Liver (tissue), 8 donors: ENCODE measurements at regions not wholly inside any gene's neighbourhood (a gene's known extent, or its start where the extent isn't known, plus 50 kb on each side); places are given as distances from the start of the nearest gene placed in this dataset.

Experiments
- DNase-seq: peaks from one replicate; pipeline ENCODE4 v3.0.0-alpha.2; 2017; ENCODE audit warnings: low spot score
- H3K27ac ChIP-seq, 2 donors: one replicate each; pipeline ENCODE4 v1.7.0; 2013; ENCODE audit warnings: inconsistent platforms in 2 of 2, low read length in 2 of 2, control low read depth in 1 of 2, low read depth in 1 of 2, mild to moderate bottlenecking in 1 of 2
- H3K27me3 ChIP-seq, 4 donors: one replicate each; pipeline versions ENCODE4 v1.6.1 to v1.7.0; 2013; ENCODE audit warnings: low read length in 3 of 4, inconsistent platforms in 1 of 4, mild to moderate bottlenecking in 1 of 4, moderate library complexity in 1 of 4; ENCODE audit not compliant: control insufficient read depth in 4 of 4, insufficient read depth in 4 of 4
- H3K36me3 ChIP-seq, 4 donors: one replicate each; pipeline versions ENCODE4 v1.6.1 to v1.7.0; 2013; ENCODE audit warnings: low read length in 3 of 4, mild to moderate bottlenecking in 3 of 4, low read depth in 1 of 4, moderate library complexity in 1 of 4; ENCODE audit not compliant: control insufficient read depth in 4 of 4, insufficient read depth in 3 of 4
- H3K4me1 ChIP-seq, 4 donors: one replicate each; pipeline versions ENCODE4 v1.6.1 to v1.7.0; 2013; ENCODE audit warnings: low read length in 3 of 4, mild to moderate bottlenecking in 3 of 4, moderate library complexity in 1 of 4; ENCODE audit not compliant: control insufficient read depth in 4 of 4, insufficient read depth in 4 of 4
- H3K4me3 ChIP-seq, 3 donors: one replicate each; pipeline versions ENCODE4 v1.6.1 to v1.7.0; 2013; ENCODE audit warnings: low read length in 3 of 3, control low read depth in 1 of 3, low read depth in 1 of 3, mild to moderate bottlenecking in 1 of 3
- H3K9ac ChIP-seq, 2 donors: one replicate each; pipeline ENCODE4 v1.7.0; 2013; ENCODE audit warnings: low read length in 2 of 2, mild to moderate bottlenecking in 2 of 2, moderate library complexity in 2 of 2, control low read depth in 1 of 2, low read depth in 1 of 2
- H3K9me3 ChIP-seq, 4 donors: one replicate each; pipeline versions ENCODE4 v1.6.1 to v1.7.0; 2013; ENCODE audit warnings: low read length in 3 of 4; ENCODE audit not compliant: control insufficient read depth in 4 of 4
- EGR1 ChIP-seq, 2 donors: IDR thresholded peaks; 2 replicates each; pipeline ENCODE4 v1.6.1; 2016 to 2018; ENCODE audit warnings: antibody characterized with exemption in 2 of 2, low read depth in 2 of 2
- FOXA1 ChIP-seq: IDR thresholded peaks from 2 replicates; pipeline ENCODE4 v1.6.1; 2016; ENCODE audit warnings: antibody characterized with exemption
- FOXA2 ChIP-seq: IDR thresholded peaks from 2 replicates; pipeline ENCODE4 v1.6.1; 2016; ENCODE audit warnings: antibody characterized with exemption
- GABPA ChIP-seq, 2 donors: IDR thresholded peaks in 1 of 2; conservative IDR thresholded peaks in 1 of 2; 2 replicates each; pipeline ENCODE4 v1.6.1; 2016; ENCODE audit warnings: antibody characterized with exemption in 2 of 2, mild to moderate bottlenecking in 1 of 2, moderate library complexity in 1 of 2
- JUND ChIP-seq, 2 donors: IDR thresholded peaks; 2 replicates each; pipeline ENCODE4 v1.6.1; 2016; ENCODE audit warnings: antibody characterized with exemption in 2 of 2
- MAX ChIP-seq: IDR thresholded peaks from 2 replicates; pipeline ENCODE4 v1.6.1; 2016; ENCODE audit warnings: antibody characterized with exemption
- RAD21 ChIP-seq, 2 donors: IDR thresholded peaks; 2 replicates each; pipeline ENCODE4 v1.6.1; 2016; ENCODE audit warnings: antibody characterized with exemption in 2 of 2, mild to moderate bottlenecking in 2 of 2
- RXRA ChIP-seq, 2 donors: IDR thresholded peaks; 2 replicates each; pipeline ENCODE4 v1.6.1; 2017 to 2018; ENCODE audit warnings: antibody characterized with exemption in 2 of 2, mild to moderate bottlenecking in 1 of 2
- WGBS: extraction: QIAGEN DNeasy Blood & Tissue Kit; methylation state at CpG from one replicate; pipeline ENCODE4 v1.1.7; 2013; 5-methylcytosine and 5-hydroxymethylcytosine counted together
- TF ChIP-seq, protein P1 (sequence below): IDR thresholded peaks from 2 replicates; pipeline ENCODE4 v1.6.1; 2016; ENCODE audit warnings: antibody characterized with exemption, mild to moderate bottlenecking
- TF ChIP-seq, protein P2 (sequence below): fragments of 150-350 bp; IDR thresholded peaks from 2 replicates; pipeline ENCODE4 v1.5.1; 2017; ENCODE audit warnings: improper control_type of control experiment, low read depth, low read length; ENCODE audit not compliant: missing input control
- donor health status: healthy.
- donor health status: healthy.
- donor health status: healthy.
- donor health status: healthy.
- donor health status: healthy.

DNA sequence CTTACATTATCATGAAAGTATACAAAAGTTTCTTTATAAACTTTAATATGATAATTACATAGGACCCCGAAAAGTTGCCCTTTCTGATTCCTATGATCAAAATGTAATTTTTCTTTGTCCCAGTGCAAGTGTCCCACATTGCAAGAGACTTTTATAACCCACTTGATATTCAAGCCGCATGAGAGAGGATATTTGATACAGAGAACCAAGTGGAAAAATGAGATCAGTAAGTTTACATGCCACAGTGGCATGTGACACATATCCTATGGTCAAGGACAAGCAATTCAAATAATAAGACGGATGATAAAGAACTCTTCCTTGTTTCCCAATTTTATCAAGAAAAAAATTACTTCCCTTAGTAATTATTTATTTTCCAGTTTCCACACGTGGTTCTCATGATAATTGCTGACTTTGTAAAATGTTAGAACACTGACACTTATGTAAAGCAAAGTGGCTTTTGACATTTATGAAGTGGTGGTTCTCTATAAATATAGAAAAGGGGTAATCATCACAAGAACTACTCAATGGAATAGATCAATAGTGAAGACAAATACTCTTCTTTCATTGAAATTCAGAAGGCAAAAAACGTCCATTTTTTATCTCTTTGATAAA is 273.7 kb upstream of the NOCT start:
- Histone ChIP-seq H3K36me3 (no peaks in the 10 kb centered on the region), H3K27ac (no peak overlapping the region), H3K4me1 (no peaks in the 10 kb centered on the region), H3K9ac (no peak overlapping the region), H3K4me3 (no peak overlapping the region), H3K9me3 (peaks cover 0 to 6% (median 3%) of the 10 kb centered on the region in 4 donors), H3K27me3 (peaks cover 0 to 3% (median 0%) of the 10 kb centered on the region in 4 donors)
- no peak for TF ChIP-seq MAX
- TF ChIP-seq FOXA1 = no peak
- TF ChIP-seq FOXA2 = no peak
- TF ChIP-seq, protein P1, sequence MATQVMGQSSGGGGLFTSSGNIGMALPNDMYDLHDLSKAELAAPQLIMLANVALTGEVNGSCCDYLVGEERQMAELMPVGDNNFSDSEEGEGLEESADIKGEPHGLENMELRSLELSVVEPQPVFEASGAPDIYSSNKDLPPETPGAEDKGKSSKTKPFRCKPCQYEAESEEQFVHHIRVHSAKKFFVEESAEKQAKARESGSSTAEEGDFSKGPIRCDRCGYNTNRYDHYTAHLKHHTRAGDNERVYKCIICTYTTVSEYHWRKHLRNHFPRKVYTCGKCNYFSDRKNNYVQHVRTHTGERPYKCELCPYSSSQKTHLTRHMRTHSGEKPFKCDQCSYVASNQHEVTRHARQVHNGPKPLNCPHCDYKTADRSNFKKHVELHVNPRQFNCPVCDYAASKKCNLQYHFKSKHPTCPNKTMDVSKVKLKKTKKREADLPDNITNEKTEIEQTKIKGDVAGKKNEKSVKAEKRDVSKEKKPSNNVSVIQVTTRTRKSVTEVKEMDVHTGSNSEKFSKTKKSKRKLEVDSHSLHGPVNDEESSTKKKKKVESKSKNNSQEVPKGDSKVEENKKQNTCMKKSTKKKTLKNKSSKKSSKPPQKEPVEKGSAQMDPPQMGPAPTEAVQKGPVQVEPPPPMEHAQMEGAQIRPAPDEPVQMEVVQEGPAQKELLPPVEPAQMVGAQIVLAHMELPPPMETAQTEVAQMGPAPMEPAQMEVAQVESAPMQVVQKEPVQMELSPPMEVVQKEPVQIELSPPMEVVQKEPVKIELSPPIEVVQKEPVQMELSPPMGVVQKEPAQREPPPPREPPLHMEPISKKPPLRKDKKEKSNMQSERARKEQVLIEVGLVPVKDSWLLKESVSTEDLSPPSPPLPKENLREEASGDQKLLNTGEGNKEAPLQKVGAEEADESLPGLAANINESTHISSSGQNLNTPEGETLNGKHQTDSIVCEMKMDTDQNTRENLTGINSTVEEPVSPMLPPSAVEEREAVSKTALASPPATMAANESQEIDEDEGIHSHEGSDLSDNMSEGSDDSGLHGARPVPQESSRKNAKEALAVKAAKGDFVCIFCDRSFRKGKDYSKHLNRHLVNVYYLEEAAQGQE = no peak
- no peak for TF ChIP-seq GABPA (IDR thresholded peaks at IDR 0.05 in 1 of 2, conservative IDR thresholded peaks at IDR 0.05 in 1 of 2)
- TF ChIP-seq RAD21 (IDR thresholded peaks at IDR 0.05) = no peak
- TF ChIP-seq EGR1 (IDR thresholded peaks at IDR 0.05; ENCODE audit: low read depth in 2 of 2) = no peak
- no peak for DNase-seq
- WGBS = 48% methylated on average over 5 of the region's 5 CpGs

GRCh38 chr4:138740816-138741745 is 274.5 kb upstream of the NOCT start:
- Histone ChIP-seq H3K9me3 (peaks cover 0 to 3% (median 0%) of the 10 kb centered on the region in 4 donors), H3K27me3 (peaks cover 0 to 3% (median 0%) of the 10 kb centered on the region in 4 donors), H3K4me3 (no peak overlapping the region), H3K27ac (no peak overlapping the region), H3K4me1 (no peaks in the 10 kb centered on the region), H3K9ac (no peak overlapping the region), H3K36me3 (no peaks in the 10 kb centered on the region)
- DNase-seq = no peak
- WGBS = 83% methylated on average over 4 of the region's 4 CpGs
- TF ChIP-seq FOXA2 (no peak), RXRA (IDR thresholded peaks at IDR 0.05) (no peak), JUND (IDR thresholded peaks at IDR 0.05) (no peak), MAX (no peak), GABPA (IDR thresholded peaks at IDR 0.05 in 1 of 2, conservative IDR thresholded peaks at IDR 0.05 in 1 of 2) (no peak), RAD21 (IDR thresholded peaks at IDR 0.05) (no peak)
- TF ChIP-seq, protein P1 = no peak
- TF ChIP-seq, protein P2, sequence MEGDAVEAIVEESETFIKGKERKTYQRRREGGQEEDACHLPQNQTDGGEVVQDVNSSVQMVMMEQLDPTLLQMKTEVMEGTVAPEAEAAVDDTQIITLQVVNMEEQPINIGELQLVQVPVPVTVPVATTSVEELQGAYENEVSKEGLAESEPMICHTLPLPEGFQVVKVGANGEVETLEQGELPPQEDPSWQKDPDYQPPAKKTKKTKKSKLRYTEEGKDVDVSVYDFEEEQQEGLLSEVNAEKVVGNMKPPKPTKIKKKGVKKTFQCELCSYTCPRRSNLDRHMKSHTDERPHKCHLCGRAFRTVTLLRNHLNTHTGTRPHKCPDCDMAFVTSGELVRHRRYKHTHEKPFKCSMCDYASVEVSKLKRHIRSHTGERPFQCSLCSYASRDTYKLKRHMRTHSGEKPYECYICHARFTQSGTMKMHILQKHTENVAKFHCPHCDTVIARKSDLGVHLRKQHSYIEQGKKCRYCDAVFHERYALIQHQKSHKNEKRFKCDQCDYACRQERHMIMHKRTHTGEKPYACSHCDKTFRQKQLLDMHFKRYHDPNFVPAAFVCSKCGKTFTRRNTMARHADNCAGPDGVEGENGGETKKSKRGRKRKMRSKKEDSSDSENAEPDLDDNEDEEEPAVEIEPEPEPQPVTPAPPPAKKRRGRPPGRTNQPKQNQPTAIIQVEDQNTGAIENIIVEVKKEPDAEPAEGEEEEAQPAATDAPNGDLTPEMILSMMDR = no peak
